T-helper 2 cell treated with Interferon-gamma antibody and Interleukin-4, amounts not matched to agents 5 μg/mL and 100 μg/mL, for 36 hours (primary cell): ENCODE measurements at regions not wholly inside any gene's neighbourhood (a gene's known extent, or its start where the extent isn't known, plus 50 kb on each side); places are given as distances from the start of the nearest gene placed in this dataset.

ENCODE experiments used
- DNase-seq: peaks from one replicate; pipeline ENCODE4 v3.0.0; 2021; ENCODE audit warnings: low spot score
- H3K27ac Mint-ChIP-seq: one replicate; pipeline ENCODE4 v1.8.0; 2021; ENCODE audit warnings: mild to moderate bottlenecking, mixed read lengths
- H3K27me3 Mint-ChIP-seq: one replicate; pipeline ENCODE4 v1.8.0; 2021; ENCODE audit warnings: low read depth, mixed read lengths
- H3K36me3 Mint-ChIP-seq: one replicate; pipeline ENCODE4 v1.8.0; 2021; ENCODE audit warnings: low read depth, mixed read lengths
- H3K4me1 Mint-ChIP-seq: one replicate; pipeline ENCODE4 v1.8.0; 2021; ENCODE audit warnings: low read depth, mixed read lengths
- H3K4me3 Mint-ChIP-seq: one replicate; pipeline ENCODE4 v1.8.0; 2022; ENCODE audit warnings: mild to moderate bottlenecking, moderate library complexity, mixed read lengths
- H3K9me3 Mint-ChIP-seq: one replicate; pipeline ENCODE4 v1.8.0; 2021; ENCODE audit warnings: mixed read lengths

GRCh38 chr17:34199454-34199853 lies 55.6 kb upstream of the CCL2 start:
- H3K27me3 Mint-ChIP-seq, result peaks cover 40% of the 10 kb centered on the region
- H3K4me1 Mint-ChIP-seq, result peaks cover 14% of the 10 kb centered on the region

GRCh38 chr17:34199932-34200534 lies 55.1 kb upstream of the CCL2 start:
- Mint-ChIP-seq H3K27me3 (peaks cover 42% of the 10 kb centered on the region), H3K9me3 (peaks cover 7% of the 10 kb centered on the region), H3K36me3 (no peaks in the 10 kb centered on the region), H3K4me3 (no peak overlapping the region), H3K4me1 (peaks cover 14% of the 10 kb centered on the region), H3K27ac (no peak overlapping the region)
- peak; percentile 56 for DNase-seq

More at GRCh38 chr17:34199454-34199853, 55.6 kb upstream of the CCL2 start:
- no peak overlapping the region for H3K4me3 Mint-ChIP-seq
- DNase-seq, result no peak
- peaks cover 7% of the 10 kb centered on the region for H3K9me3 Mint-ChIP-seq
- no peaks in the 10 kb centered on the region for H3K36me3 Mint-ChIP-seq
- no peak overlapping the region for H3K27ac Mint-ChIP-seq

- Mint-ChIP-seq H3K27me3 (peaks cover 42% of the 10 kb centered on the region), H3K27ac (no peak overlapping the region), H3K9me3 (peaks cover 7% of the 10 kb centered on the region), H3K36me3 (no peaks in the 10 kb centered on the region), H3K4me3 (no peak overlapping the region), H3K4me1 (peaks cover 14% of the 10 kb centered on the region)
- DNase-seq, result peak; percentile 12
These were observed 53.9 kb upstream of the CCL2 start for GRCh38 chr17:34201225-34201624.

GRCh38 chr17:34201767-34202166 lies 53.3 kb upstream of the CCL2 start:
- Mint-ChIP-seq H3K27ac (no peak overlapping the region), H3K36me3 (no peaks in the 10 kb centered on the region), H3K27me3 (peaks cover 37% of the 10 kb centered on the region), H3K9me3 (peaks cover 7% of the 10 kb centered on the region), H3K4me3 (no peak overlapping the region), H3K4me1 (peaks cover 14% of the 10 kb centered on the region)
- peak; percentile 27 for DNase-seq

- peaks cover 14% of the 10 kb centered on the region for H3K4me1 Mint-ChIP-seq
These were observed 52.0 kb upstream of the CCL2 start for GRCh38 chr17:34203018-34203638.

GRCh38 chr17:34204402-34204801 lies 50.7 kb upstream of the CCL2 start:
- H3K36me3 Mint-ChIP-seq, result no peaks in the 10 kb centered on the region
- H3K4me3 Mint-ChIP-seq, result no peak overlapping the region
- no peak overlapping the region for H3K27ac Mint-ChIP-seq
- peaks cover 14% of the 10 kb centered on the region for H3K4me1 Mint-ChIP-seq
- H3K9me3 Mint-ChIP-seq, result peaks cover 7% of the 10 kb centered on the region
- no peak for DNase-seq
- H3K27me3 Mint-ChIP-seq, result peaks cover 16% of the 10 kb centered on the region

More at GRCh38 chr17:34203018-34203638, 52.0 kb upstream of the CCL2 start:
- no peak overlapping the region for H3K27ac Mint-ChIP-seq
- peaks cover 29% of the 10 kb centered on the region for H3K27me3 Mint-ChIP-seq
- H3K9me3 Mint-ChIP-seq, result peaks cover 7% of the 10 kb centered on the region
- H3K36me3 Mint-ChIP-seq, result no peaks in the 10 kb centered on the region
- no peak for DNase-seq
- H3K4me3 Mint-ChIP-seq, result no peak overlapping the region
